GM19468 (cell line): ENCODE measurements at regions not wholly inside any gene's neighbourhood (a gene's known extent, or its start where the extent isn't known, plus 50 kb on each side); places are given as distances from the start of the nearest gene placed in this dataset.
"Not testable (repeated sequence)": the region's sequence is repeated elsewhere in the genome, so short reads cannot be mapped to it uniquely, and the experiment has no call there.

ENCODE experiments used
- ATAC-seq: cut with Tn5 transposase; IDR thresholded peaks from one replicate; pipeline ENCODE4 v1.9.1; 2021; ENCODE audit warnings: mild to moderate bottlenecking, moderate library complexity, moderate number of reproducible peaks; ENCODE audit not compliant: unreplicated experiment; ENCODE audit errors: extremely low read depth

- no peak for ATAC-seq
These were observed 699.8 kb upstream of the GBE1 start for GRCh38 chr3:82461049-82461889.

- no peak for ATAC-seq
These were observed 686.9 kb upstream of the GBE1 start for GRCh38 chr3:82448320-82448719.

GRCh38 chr3:82428821-82429220 lies 667.4 kb upstream of the GBE1 start:
- ATAC-seq = not testable (repeated sequence)

GRCh38 chr3:82424031-82424339 lies 662.5 kb upstream of the GBE1 start:
- no peak for ATAC-seq

- ATAC-seq = no peak
These were observed 662.0 kb upstream of the GBE1 start for GRCh38 chr3:82423268-82424030.

- ATAC-seq = peak; percentile 63
These were observed 655.4 kb upstream of the GBE1 start for GRCh38 chr3:82416830-82417229.

GRCh38 chr3:82416349-82416748 lies 654.9 kb upstream of the GBE1 start:
- ATAC-seq = no peak

- ATAC-seq = no peak
These were observed 651.7 kb upstream of the GBE1 start for GRCh38 chr3:82413171-82413570.

GRCh38 chr3:82410366-82410765 lies 648.9 kb upstream of the GBE1 start:
- no peak for ATAC-seq

GRCh38 chr3:82409842-82410241 lies 648.4 kb upstream of the GBE1 start:
- no peak for ATAC-seq

- ATAC-seq = no peak
These were observed 630.8 kb upstream of the GBE1 start for GRCh38 chr3:82392203-82392775.

GRCh38 chr3:82390868-82391267 lies 629.4 kb upstream of the GBE1 start:
- ATAC-seq = no peak

- no peak for ATAC-seq
These were observed 625.2 kb upstream of the GBE1 start for GRCh38 chr3:82386647-82387046.

GRCh38 chr3:82384181-82384580 lies 622.7 kb upstream of the GBE1 start:
- no peak for ATAC-seq

GRCh38 chr3:82382831-82383230 lies 621.4 kb upstream of the GBE1 start:
- no peak for ATAC-seq

GRCh38 chr3:82378392-82378791 lies 616.9 kb upstream of the GBE1 start:
- ATAC-seq = no peak

GRCh38 chr3:82376883-82377282 lies 615.4 kb upstream of the GBE1 start:
- ATAC-seq = no peak

GRCh38 chr3:82373833-82374232 lies 612.4 kb upstream of the GBE1 start:
- ATAC-seq = not testable (repeated sequence)

GRCh38 chr3:82364827-82365226 lies 603.4 kb upstream of the GBE1 start:
- no peak for ATAC-seq

- ATAC-seq = no peak
These were observed 601.7 kb upstream of the GBE1 start for GRCh38 chr3:82363131-82363530.

GRCh38 chr3:82355228-82355627 lies 593.8 kb upstream of the GBE1 start:
- ATAC-seq = no peak
